A549 (cell line): ENCODE measurements at regions not wholly inside any gene's neighbourhood (a gene's known extent, or its start where the extent isn't known, plus 50 kb on each side); places are given as distances from the start of the nearest gene placed in this dataset.

Source experiments
- CEBPB ChIP-seq, 2 experiments: fragments of >200 bp in 1 of 2; sonication (Bioruptor Twin) in 1 of 2; formaldehyde crosslinking in 1 of 2; IDR thresholded peaks; 2 replicates each; pipeline ENCODE4 v1.6.1; 2012 to 2016
- CTCF ChIP-seq: fragments of >200 bp; sonication (Bioruptor Twin); formaldehyde crosslinking; IDR thresholded peaks from 3 replicates; pipeline ENCODE4 v1.5.1; 2016
- EP300 ChIP-seq, 2 experiments: fragments of >200 bp; sonication (Bioruptor Twin); formaldehyde crosslinking; IDR thresholded peaks; 2 replicates in 1 of 2; 3 replicates in 1 of 2; pipeline ENCODE4 v1.6.1; 2016 to 2017
- HDAC2 ChIP-seq: fragments of 200-600 bp; sonication (generic); IDR thresholded peaks from 2 replicates; pipeline ENCODE4 v1.6.1; 2016
- MAX ChIP-seq: IDR thresholded peaks from 2 replicates; pipeline ENCODE4 v1.6.1; 2012
- PBX3 ChIP-seq: IDR thresholded peaks from 2 replicates; pipeline ENCODE4 v1.6.1; 2012
- REST ChIP-seq: fragments of 200-600 bp; sonication (generic); IDR thresholded peaks from 2 replicates; pipeline ENCODE4 v1.6.1; 2016; ENCODE audit warnings: antibody characterized with exemption, mild to moderate bottlenecking, moderate library complexity

- no peak for TF ChIP-seq CTCF
- TF ChIP-seq REST = no peak
- no peak for TF ChIP-seq MAX
- TF ChIP-seq HDAC2 = no peak
- TF ChIP-seq EP300 (IDR thresholded peaks at IDR 0.05) = no peak
- TF ChIP-seq CEBPB (IDR thresholded peaks at IDR 0.05) = no peak
- TF ChIP-seq PBX3 = no peak
These were observed 150.5 kb downstream of the NPIPB5 start for GRCh38 chr16:22661161-22661647.
